Smooth muscle cell (in vitro differentiated cells): ENCODE measurements at regions not wholly inside any gene's neighbourhood (a gene's known extent, or its start where the extent isn't known, plus 50 kb on each side); places are given as distances from the start of the nearest gene placed in this dataset.

Experiments used
- DNase-seq: peaks from one replicate; lab custom pipeline; 2025; ENCODE audit not compliant: unreplicated experiment; lab: John Stamatoyannopoulos, UW
- H2AFZ ChIP-seq: fragments of 200-600 bp; sonication (generic); 2 replicates; pipeline ENCODE4 v1.6.0; 2016; ENCODE audit warnings: antibody characterized with exemption, low read depth, mild to moderate bottlenecking
- H3F3A ChIP-seq: fragments of 200-600 bp; sonication (generic); 2 replicates; pipeline ENCODE4 v1.6.0; 2017; ENCODE audit warnings: antibody characterized with exemption, low read depth
- H3K27ac ChIP-seq: fragments of 200-600 bp; sonication (generic); 2 replicates; pipeline ENCODE4 v1.5.1; 2016; ENCODE audit warnings: low read depth, mild to moderate bottlenecking
- H3K27me3 ChIP-seq: fragments of 200-600 bp; sonication (generic); 2 replicates; pipeline ENCODE4 v1.6.1; 2016; ENCODE audit warnings: low read depth, mild to moderate bottlenecking
- H3K36me3 ChIP-seq: fragments of 200-600 bp; sonication (generic); 2 replicates; pipeline ENCODE4 v1.5.1; 2016; ENCODE audit warnings: low read depth
- H3K4me1 ChIP-seq: fragments of 200-600 bp; sonication (generic); 2 replicates; pipeline ENCODE4 v1.5.1; 2016; ENCODE audit warnings: low read depth
- H3K4me2 ChIP-seq: fragments of 200-600 bp; sonication (generic); 2 replicates; pipeline ENCODE4 v1.6.0; 2016; ENCODE audit warnings: mild to moderate bottlenecking
- H3K4me3 ChIP-seq: fragments of 200-600 bp; sonication (generic); 2 replicates; pipeline ENCODE4 v1.5.1; 2016; ENCODE audit warnings: mild to moderate bottlenecking
- H3K79me2 ChIP-seq: fragments of 200-600 bp; sonication (generic); 2 replicates; pipeline ENCODE4 v1.6.0; 2016; ENCODE audit warnings: low read depth, mild to moderate bottlenecking
- H3K9ac ChIP-seq: fragments of 200-600 bp; sonication (generic); 2 replicates; pipeline ENCODE4 v1.6.0; 2016; ENCODE audit warnings: low read depth
- H3K9me3 ChIP-seq: fragments of 200-600 bp; sonication (generic); replicated peaks from 2 replicates; pipeline ENCODE4 v1.5.1; 2016; ENCODE audit warnings: low read depth
- H4K20me1 ChIP-seq: fragments of 200-600 bp; sonication (generic); 2 replicates; pipeline ENCODE4 v1.6.0; 2016; ENCODE audit warnings: low read depth
- WGBS: methylation state at CpG from one replicate; pipeline ENCODE4 v1.1.7; 2016; ENCODE audit warnings: low lambda C conversion rate; 5-methylcytosine and 5-hydroxymethylcytosine counted together
- TF ChIP-seq, protein P1 (sequence below): fragments of 200-600 bp; sonication (generic); IDR thresholded peaks from 2 replicates; pipeline ENCODE4 v1.5.1; 2017; ENCODE audit warnings: borderline replicate concordance, mild to moderate bottlenecking, antibody characterized with exemption; ENCODE audit not compliant: insufficient read depth, poor library complexity, severe bottlenecking

DNA sequence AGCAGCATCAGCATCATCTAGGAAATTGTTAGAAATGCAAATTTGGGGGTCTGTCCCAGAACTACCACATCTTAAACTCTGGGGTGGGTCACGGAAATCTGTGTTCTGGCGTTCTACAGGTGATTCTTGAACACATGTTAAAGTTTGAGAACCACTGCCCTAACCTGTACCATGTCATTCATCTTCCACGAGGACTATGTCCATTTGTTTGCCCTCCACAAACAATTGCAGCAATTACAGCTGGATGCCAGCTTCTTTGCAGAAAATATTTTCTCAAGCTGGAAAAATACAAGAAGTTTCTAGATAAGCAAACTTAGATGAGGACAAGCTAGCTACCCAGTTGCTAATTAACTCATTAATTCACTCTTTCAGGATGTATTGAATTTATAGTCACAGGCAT lies 54.1 kb downstream of the MAFB start:
- no peaks in the 10 kb centered on the region for H3F3A ChIP-seq
- H4K20me1 ChIP-seq, result no peaks in the 10 kb centered on the region
- no peak for DNase-seq
- no peaks in the 10 kb centered on the region for H3K4me1 ChIP-seq
- TF ChIP-seq, protein P1, sequence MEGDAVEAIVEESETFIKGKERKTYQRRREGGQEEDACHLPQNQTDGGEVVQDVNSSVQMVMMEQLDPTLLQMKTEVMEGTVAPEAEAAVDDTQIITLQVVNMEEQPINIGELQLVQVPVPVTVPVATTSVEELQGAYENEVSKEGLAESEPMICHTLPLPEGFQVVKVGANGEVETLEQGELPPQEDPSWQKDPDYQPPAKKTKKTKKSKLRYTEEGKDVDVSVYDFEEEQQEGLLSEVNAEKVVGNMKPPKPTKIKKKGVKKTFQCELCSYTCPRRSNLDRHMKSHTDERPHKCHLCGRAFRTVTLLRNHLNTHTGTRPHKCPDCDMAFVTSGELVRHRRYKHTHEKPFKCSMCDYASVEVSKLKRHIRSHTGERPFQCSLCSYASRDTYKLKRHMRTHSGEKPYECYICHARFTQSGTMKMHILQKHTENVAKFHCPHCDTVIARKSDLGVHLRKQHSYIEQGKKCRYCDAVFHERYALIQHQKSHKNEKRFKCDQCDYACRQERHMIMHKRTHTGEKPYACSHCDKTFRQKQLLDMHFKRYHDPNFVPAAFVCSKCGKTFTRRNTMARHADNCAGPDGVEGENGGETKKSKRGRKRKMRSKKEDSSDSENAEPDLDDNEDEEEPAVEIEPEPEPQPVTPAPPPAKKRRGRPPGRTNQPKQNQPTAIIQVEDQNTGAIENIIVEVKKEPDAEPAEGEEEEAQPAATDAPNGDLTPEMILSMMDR, result no peak
- H3K4me3 ChIP-seq, result no peak overlapping the region
- no peaks in the 10 kb centered on the region for H3K79me2 ChIP-seq
- no peaks in the 10 kb centered on the region for H3K27me3 ChIP-seq
- no peaks in the 10 kb centered on the region for H3K9me3 ChIP-seq
- H3K36me3 ChIP-seq, result no peaks in the 10 kb centered on the region
- H3K27ac ChIP-seq, result no peak overlapping the region
- WGBS, result 90% methylated on average over 3 of the region's 3 CpGs
- H3K4me2 ChIP-seq, result no peak overlapping the region
- H2AFZ ChIP-seq, result no peak overlapping the region
- H3K9ac ChIP-seq, result no peak overlapping the region

DNA sequence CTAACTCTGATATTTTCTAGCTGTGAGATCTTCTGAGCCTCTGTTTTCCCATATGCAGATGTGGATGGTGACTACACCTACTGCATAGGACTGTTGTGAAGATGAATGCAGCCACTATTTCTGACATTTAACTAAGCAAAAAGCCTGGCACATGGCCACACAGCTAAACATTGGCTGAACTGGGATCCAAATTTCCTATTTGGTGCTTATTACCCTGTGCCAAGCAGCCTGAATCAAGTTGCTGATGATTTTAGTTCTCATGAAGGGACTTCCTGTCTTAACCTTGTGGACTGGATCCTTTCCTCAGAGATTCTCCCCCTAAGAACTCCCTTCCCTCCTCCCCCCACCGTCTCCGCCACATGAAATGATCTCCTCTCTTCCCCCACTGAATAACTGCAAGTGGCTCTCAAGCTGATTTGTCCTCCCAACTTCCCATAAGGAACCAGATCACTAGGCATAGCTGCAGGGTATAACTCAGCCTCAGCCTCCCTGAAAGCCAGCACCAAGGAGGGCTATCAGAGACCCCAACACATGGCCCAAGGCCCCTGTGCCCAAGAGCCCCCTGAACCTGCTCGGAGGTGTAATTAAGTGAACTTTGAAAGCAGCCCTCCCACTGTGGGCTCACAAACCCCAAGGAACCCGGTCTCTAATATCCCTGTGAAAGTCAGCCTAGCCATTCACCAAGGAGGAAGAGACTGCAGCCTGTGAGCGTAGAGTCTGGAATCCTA lies 55.7 kb downstream of the MAFB start:
- 92% methylated on average over 5 of the region's 5 CpGs for WGBS
- no peak for DNase-seq

DNA sequence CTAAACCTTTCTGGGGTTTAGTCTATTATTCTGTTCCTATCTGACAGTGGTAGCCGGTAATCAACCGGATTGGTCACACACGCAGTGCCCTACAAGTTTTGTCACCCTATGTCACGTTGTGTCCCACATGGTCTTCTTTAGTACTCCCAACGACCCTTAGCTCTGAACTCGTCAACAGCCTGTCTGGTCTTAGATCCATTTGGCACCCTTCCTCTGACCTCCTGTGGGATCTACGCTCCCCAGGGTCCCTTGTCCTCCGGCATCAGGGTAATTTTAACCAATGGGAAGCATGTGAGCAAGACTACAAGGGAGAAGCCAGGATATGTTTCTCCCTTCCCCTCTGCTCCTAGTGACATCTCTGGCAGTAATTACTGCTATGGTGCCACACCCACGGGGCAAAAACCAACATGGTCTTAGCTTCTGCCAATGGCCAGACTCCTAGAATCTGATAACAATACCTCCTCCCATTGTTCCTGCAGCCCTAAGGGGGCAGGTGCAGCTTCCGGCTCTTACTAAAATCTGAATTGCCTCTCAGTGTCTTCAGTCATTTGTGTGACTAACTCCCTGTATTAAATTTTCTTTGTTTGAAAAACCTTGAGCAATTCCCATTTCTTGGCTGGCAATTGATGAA lies 56.6 kb downstream of the MAFB start:
- TF ChIP-seq, protein P1, result no peak
- no peaks in the 10 kb centered on the region for H3F3A ChIP-seq
- H3K27ac ChIP-seq, result no peak overlapping the region
- H3K9me3 ChIP-seq, result no peaks in the 10 kb centered on the region
- no peaks in the 10 kb centered on the region for H4K20me1 ChIP-seq
- H2AFZ ChIP-seq, result no peak overlapping the region
- H3K79me2 ChIP-seq, result no peaks in the 10 kb centered on the region
- H3K36me3 ChIP-seq, result no peaks in the 10 kb centered on the region
- no peak overlapping the region for H3K4me2 ChIP-seq
- no peak for DNase-seq
- H3K27me3 ChIP-seq, result no peaks in the 10 kb centered on the region
- no peaks in the 10 kb centered on the region for H3K4me1 ChIP-seq
- WGBS, result 90% methylated on average over 10 of the region's 10 CpGs
- no peak overlapping the region for H3K4me3 ChIP-seq
- H3K9ac ChIP-seq, result no peak overlapping the region

More for the DNA sequence above, 55.7 kb downstream of the MAFB start:
- H3K27ac ChIP-seq, result no peak overlapping the region
- TF ChIP-seq, protein P1, result no peak
- H3K4me1 ChIP-seq, result no peaks in the 10 kb centered on the region
- no peak overlapping the region for H3K4me3 ChIP-seq
- H4K20me1 ChIP-seq, result no peaks in the 10 kb centered on the region
- H3K27me3 ChIP-seq, result no peaks in the 10 kb centered on the region
- no peaks in the 10 kb centered on the region for H3K9me3 ChIP-seq
- no peaks in the 10 kb centered on the region for H3K79me2 ChIP-seq
- no peaks in the 10 kb centered on the region for H3F3A ChIP-seq
- H3K9ac ChIP-seq, result no peak overlapping the region
- no peak overlapping the region for H3K4me2 ChIP-seq
- H3K36me3 ChIP-seq, result no peaks in the 10 kb centered on the region
- no peak overlapping the region for H2AFZ ChIP-seq
